GM21717 (cell line): ENCODE measurements at regions not wholly inside any gene's neighbourhood (a gene's known extent, or its start where the extent isn't known, plus 50 kb on each side); places are given as distances from the start of the nearest gene placed in this dataset.

Experiments used
- ATAC-seq: cut with Tn5 transposase; IDR thresholded peaks from one replicate; pipeline ENCODE4 v1.9.1; 2021; ENCODE audit warnings: mild to moderate bottlenecking, moderate library complexity; ENCODE audit not compliant: unreplicated experiment

DNA sequence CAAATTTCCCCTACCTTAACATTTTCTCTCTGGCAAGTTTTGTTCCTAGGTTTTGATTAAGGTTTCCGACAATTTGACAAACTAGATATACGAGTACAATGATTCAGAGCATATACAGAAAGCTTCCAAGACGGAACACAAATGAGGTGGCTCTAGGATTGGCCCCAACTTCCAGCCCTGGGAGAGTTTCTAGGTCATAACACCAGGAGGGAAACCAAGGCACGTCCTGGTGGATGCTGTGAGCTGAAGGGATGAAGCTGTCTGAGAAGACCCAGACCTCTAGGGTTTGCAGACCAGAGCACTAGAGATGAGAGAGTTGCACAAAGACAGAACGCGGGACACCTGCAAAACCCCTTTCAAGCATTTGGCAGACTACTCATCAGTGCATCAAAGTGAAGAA is 51.5 kb upstream of the CAND1 start:
- no peak for ATAC-seq
